Transverse colon (tissue), 4 donors: ENCODE measurements at regions not wholly inside any gene's neighbourhood (a gene's known extent, or its start where the extent isn't known, plus 50 kb on each side); places are given as distances from the start of the nearest gene placed in this dataset.

ENCODE experiments used
- DNase-seq: peaks from one replicate; pipeline ENCODE4 v3.0.0-alpha.2; 2019
- H3K27ac ChIP-seq, 4 donors: fragments of 200-600 bp; sonication (generic); 2 replicates each; pipeline ENCODE4 v1.5.1; 2016 to 2018; ENCODE audit warnings: inconsistent platforms in 4 of 4
- H3K27me3 ChIP-seq: fragments of 200-600 bp; sonication (generic); 2 replicates; pipeline ENCODE4 v1.5.1; 2017; ENCODE audit warnings: inconsistent platforms
- H3K36me3 ChIP-seq, 4 donors: fragments of 200-600 bp; sonication (generic); 2 replicates each; pipeline ENCODE4 v1.5.1; 2017 to 2019; ENCODE audit warnings: inconsistent platforms in 4 of 4
- H3K4me1 ChIP-seq, 4 donors: fragments of 200-600 bp; sonication (generic); 2 replicates each; pipeline ENCODE4 v1.5.1; 2017 to 2020; ENCODE audit warnings: inconsistent platforms in 4 of 4
- H3K4me3 ChIP-seq, 4 donors: fragments of 200-600 bp; sonication (generic); 1 replicate in 1 of 4; 2 replicates in 3 of 4; pipeline versions ENCODE4 v1.5.1 to v1.6.1; 2017 to 2019; ENCODE audit warnings: inconsistent platforms in 4 of 4
- H3K9me3 ChIP-seq, 2 donors: fragments of 200-600 bp; sonication (generic); 2 replicates each; pipeline ENCODE4 v1.5.1; 2017 to 2019; ENCODE audit warnings: inconsistent platforms in 2 of 2
- CTCF ChIP-seq, 5 experiments: fragments of 200-600 bp in 3 of 5; fragments of 450-650 bp in 2 of 5; sonication (generic) in 3 of 5; IDR thresholded peaks; 1 replicate in 2 of 5; 2 replicates in 3 of 5; pipeline ENCODE4 v1.5.1; 2016 to 2017; ENCODE audit warnings: antibody characterized with exemption in 5 of 5, inconsistent platforms in 3 of 5, mild to moderate bottlenecking in 2 of 5, moderate library complexity in 1 of 5
- EP300 ChIP-seq: sonication (generic); formaldehyde crosslinking; IDR thresholded peaks from one replicate; pipeline ENCODE4 v1.6.1; 2017; ENCODE audit warnings: antibody characterized with exemption, low read depth
- POLR2A ChIP-seq: fragments of 450-650 bp; IDR thresholded peaks from one replicate; pipeline ENCODE4 v1.6.1; 2016; ENCODE audit warnings: antibody characterized with exemption, mild to moderate bottlenecking, moderate library complexity
- POLR2AphosphoS5 ChIP-seq, 3 donors: sonication (generic); formaldehyde crosslinking; IDR thresholded peaks; one replicate each; pipeline ENCODE4 v1.6.1; 2016; ENCODE audit warnings: antibody characterized with exemption in 3 of 3
- WGBS, 2 donors: methylation state at CpG; one replicate each; pipeline ENCODE4 v1.1.5; 2018; ENCODE audit warnings: low coverage in 1 of 2; 5-methylcytosine and 5-hydroxymethylcytosine counted together
- in situ Hi-C, 4 donors: fragments of 200-750 bp; cut with MboI; loops; one replicate each; pipeline versions ENCODE4 v1.15.0 to v1.15.1; 2017; ENCODE audit warnings: low sequenced_read_pairs in 3 of 4, low pct_ligation_motif_present in 1 of 4, low pct_unique_long_range_greater_than_20kb in 1 of 4
- intact Hi-C: fragments of 100-400 bp; cut with DNase I; formaldehyde crosslinking; loops from one replicate; pipeline ENCODE4 v1.15.1; 2023; ENCODE audit warnings: low total_unique reads

DNA sequence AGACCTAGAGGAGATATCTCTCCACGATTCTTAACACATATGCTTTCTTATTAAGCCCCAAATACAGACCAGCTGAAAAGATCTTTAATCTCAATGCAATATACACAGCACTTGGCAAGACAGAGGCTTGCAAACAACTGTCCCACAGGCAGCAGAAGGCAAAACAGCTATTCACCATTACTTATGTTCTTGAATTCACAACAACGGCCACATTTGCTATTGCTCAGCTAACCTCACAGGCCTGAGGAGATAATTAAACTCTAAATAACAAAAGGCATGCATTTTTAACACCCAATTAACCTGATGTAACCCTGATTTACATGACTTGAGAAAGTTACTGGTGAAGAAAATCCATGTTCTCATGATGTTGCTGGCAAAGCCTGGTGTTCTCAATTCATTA lies 216.4 kb downstream of the CRPPA start:
- TF ChIP-seq POLR2A (no peak), CTCF (IDR thresholded peaks at IDR 0.05) (no peak), POLR2AphosphoS5 (IDR thresholded peaks at IDR 0.05) (no peak), EP300 (no peak)
- Histone ChIP-seq H3K9me3 (no peaks in the 10 kb centered on the region), H3K36me3 (no peaks in the 10 kb centered on the region), H3K4me1 (peaks cover 0 to 20% (median 4%) of the 10 kb centered on the region in 4 donors), H3K4me3 (no peak overlapping the region), H3K27ac (no peak overlapping the region), H3K27me3 (no peaks in the 10 kb centered on the region)
- in situ Hi-C loops = no loop called here
- 75 to 81% methylated on average over 2 of the region's 2 CpGs for WGBS, 2 donors
- no peak for DNase-seq
- intact Hi-C loops = no loop called here

DNA sequence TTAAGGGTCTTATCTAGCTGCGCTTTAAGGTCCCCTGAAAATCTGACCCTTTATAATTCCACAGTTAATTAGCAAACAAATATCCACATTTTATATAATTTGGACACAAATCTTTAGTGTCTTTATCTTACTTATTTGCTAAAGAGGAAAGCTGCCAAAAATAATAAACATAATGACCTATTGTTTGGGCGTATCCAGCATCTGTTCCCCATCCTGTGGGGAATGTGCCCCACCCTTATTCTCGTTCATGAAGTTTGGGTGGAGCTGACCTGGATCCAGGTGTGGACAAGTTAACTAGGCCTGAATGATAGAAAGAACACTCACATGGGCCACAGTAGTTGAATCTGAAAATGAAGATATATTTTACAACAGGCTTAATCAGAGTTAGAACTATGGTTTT lies 218.3 kb downstream of the CRPPA start:
- in situ Hi-C loops = no loop called here

DNA sequence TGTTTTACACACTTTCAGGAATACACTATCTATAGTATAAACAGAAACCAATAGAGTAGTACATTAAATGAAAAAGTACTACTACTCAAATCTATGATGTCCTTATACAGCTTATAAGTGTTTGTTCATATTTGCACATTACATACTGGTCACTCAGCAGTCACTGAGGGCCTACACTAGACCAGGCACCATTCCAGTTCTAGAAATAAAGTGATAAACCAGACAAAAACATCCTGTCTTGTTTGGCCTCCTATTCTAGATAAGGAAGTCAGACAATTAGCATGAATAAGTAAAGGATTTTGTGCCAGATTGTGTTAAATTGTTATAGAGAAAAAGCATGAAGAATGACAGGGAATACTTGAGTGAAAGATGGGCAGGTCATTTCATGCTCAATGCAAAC lies 219.0 kb downstream of the CRPPA start:
- TF ChIP-seq POLR2A (no peak), CTCF (IDR thresholded peaks at IDR 0.05) (no peak), EP300 (no peak), POLR2AphosphoS5 (IDR thresholded peaks at IDR 0.05) (no peak)
- Histone ChIP-seq H3K27me3 (no peaks in the 10 kb centered on the region), H3K36me3 (no peaks in the 10 kb centered on the region), H3K4me1 (peaks cover 0 to 18% (median 4%) of the 10 kb centered on the region in 4 donors), H3K27ac (no peak overlapping the region), H3K9me3 (no peaks in the 10 kb centered on the region), H3K4me3 (no peak overlapping the region)
- intact Hi-C loops (no loop called here), in situ Hi-C loops (no loop called here)
- DNase-seq = no peak

More for the DNA sequence above, 218.3 kb downstream of the CRPPA start:
- H3K9me3 ChIP-seq = no peaks in the 10 kb centered on the region
- peak in 2 of 3 donors; percentile 29 to 58 for TF ChIP-seq POLR2AphosphoS5 (IDR thresholded peaks at IDR 0.05)
- TF ChIP-seq EP300 = peak; percentile 21
- no peak for TF ChIP-seq POLR2A
- no peak for TF ChIP-seq CTCF (IDR thresholded peaks at IDR 0.05)
- H3K4me3 ChIP-seq = no peak overlapping the region
- no peaks in the 10 kb centered on the region for H3K27me3 ChIP-seq
- H3K27ac ChIP-seq = peak overlapping the region; percentile 38 to 57 (median 53)
- 51 to 60% methylated on average over 3 of the region's 3 CpGs for WGBS, 2 donors
- DNase-seq = peak; percentile 66
- H3K36me3 ChIP-seq = no peaks in the 10 kb centered on the region
- intact Hi-C loops = no loop called here
- peaks cover 0 to 20% (median 4%) of the 10 kb centered on the region in 4 donors for H3K4me1 ChIP-seq

DNA sequence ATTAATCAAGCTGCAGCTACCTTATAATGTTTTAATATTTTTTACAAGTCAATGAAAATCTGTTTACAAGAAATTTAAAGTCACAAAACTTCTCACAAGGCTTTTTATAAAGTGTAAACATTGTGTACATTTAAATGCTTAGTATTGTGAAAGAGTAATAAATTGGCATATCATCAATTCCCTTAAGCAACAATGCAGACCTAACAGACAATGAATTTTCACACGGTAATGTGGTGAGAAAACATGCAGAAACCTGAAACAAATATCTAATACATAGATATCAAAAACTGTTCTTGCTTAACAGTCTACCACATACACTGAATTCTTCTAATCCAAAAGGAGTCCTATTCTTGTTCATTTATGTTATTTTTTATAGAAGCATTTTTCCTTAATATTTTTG lies 220.7 kb downstream of the CRPPA start:
- 89 to 92% methylated on average over 1 of the region's 1 CpG for WGBS, 2 donors

More for the DNA sequence above, 220.7 kb downstream of the CRPPA start:
- Histone ChIP-seq H3K27ac (no peak overlapping the region), H3K4me3 (no peak overlapping the region), H3K36me3 (no peaks in the 10 kb centered on the region), H3K27me3 (no peaks in the 10 kb centered on the region), H3K4me1 (peaks cover 0 to 14% (median 4%) of the 10 kb centered on the region in 4 donors), H3K9me3 (no peaks in the 10 kb centered on the region)
- intact Hi-C loops (no loop called here), in situ Hi-C loops (no loop called here)
- TF ChIP-seq POLR2AphosphoS5 (IDR thresholded peaks at IDR 0.05) (no peak), POLR2A (no peak), EP300 (no peak), CTCF (IDR thresholded peaks at IDR 0.05) (no peak)
- DNase-seq = no peak
